GM19455 (cell line): ENCODE measurements at regions not wholly inside any gene's neighbourhood (a gene's known extent, or its start where the extent isn't known, plus 50 kb on each side); places are given as distances from the start of the nearest gene placed in this dataset.
"Not testable (repeated sequence)": the region's sequence is repeated elsewhere in the genome, so short reads cannot be mapped to it uniquely, and the experiment has no call there.

Experiments used
- ATAC-seq: cut with Tn5 transposase; IDR thresholded peaks from one replicate; pipeline ENCODE4 v1.9.1; 2021; ENCODE audit not compliant: unreplicated experiment

DNA sequence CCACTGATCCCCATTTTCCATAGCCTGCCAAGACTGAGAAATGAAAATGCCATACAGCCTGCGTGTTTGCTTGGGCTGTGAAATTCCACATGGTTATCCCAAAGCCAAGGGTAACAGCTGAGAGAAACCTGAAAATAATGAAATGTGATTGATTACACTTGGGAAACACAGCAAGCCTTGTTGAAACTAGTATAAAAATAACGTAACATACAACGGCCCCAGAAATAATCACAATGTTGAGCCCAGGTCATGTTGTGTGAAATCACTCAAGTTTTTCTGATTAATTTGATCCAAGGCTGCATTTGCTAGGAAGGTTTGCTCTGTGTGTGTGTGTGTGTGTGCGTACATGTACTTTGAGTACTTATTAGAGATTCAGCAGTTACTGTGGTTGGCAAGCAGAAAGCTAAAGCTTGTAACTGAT is 269.0 kb downstream of the OXSM start:
- no peak for ATAC-seq

- ATAC-seq: no peak
These were observed 272.1 kb downstream of the OXSM start for GRCh38 chr3:26061947-26062346.

DNA sequence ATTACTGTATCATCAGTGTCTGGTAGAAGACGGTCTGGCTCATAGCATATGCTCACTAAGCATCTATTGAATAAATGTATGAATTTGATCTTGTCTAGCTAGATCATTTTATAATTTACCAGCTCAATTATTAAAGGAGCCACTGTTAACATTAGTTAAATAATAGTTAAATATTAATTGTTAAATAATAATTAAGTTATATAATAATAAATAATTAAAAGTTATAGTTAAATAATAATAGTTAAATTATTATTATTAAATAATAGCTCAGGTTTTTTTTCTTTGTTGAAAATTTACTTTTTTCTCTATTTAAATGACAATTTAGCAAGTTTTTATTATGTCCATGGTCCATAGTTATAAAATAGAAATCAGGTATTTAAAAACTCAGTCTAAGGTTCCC is 274.4 kb downstream of the OXSM start:
- ATAC-seq: no peak

- ATAC-seq: no peak
These were observed 279.0 kb downstream of the OXSM start for GRCh38 chr3:26068890-26069289.

- ATAC-seq: no peak
These were observed 281.0 kb downstream of the OXSM start for GRCh38 chr3:26070854-26071253.

GRCh38 chr3:26074080-26074479 is 284.2 kb downstream of the OXSM start:
- ATAC-seq: no peak

GRCh38 chr3:26078539-26078938 is 288.6 kb downstream of the OXSM start:
- ATAC-seq: no peak

- no peak for ATAC-seq
These were observed 291.3 kb downstream of the OXSM start for GRCh38 chr3:26081166-26081565.

- no peak for ATAC-seq
These were observed 291.9 kb downstream of the OXSM start for GRCh38 chr3:26081806-26082205.

DNA sequence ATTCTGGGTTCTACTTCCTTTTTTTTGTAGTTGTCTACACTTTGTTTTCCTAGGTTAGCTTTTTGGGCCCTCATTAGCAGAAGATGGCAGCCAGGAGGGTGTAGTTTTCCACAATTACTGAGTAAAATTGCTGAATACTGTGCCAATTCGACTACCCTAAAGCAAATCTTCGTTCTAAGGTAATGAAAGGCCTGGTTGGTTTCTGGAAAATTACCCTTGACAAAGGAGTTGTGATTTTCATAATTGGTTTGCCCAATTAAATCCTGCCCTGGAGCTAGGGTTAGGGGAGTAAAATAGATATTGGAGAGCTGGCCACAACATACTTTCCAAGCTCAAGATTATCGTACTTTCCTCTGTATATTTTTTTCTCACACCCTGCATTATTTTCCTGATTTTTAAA is 293.0 kb downstream of the OXSM start:
- ATAC-seq: no peak

GRCh38 chr3:26084629-26085028 is 294.7 kb downstream of the OXSM start:
- ATAC-seq: no peak

DNA sequence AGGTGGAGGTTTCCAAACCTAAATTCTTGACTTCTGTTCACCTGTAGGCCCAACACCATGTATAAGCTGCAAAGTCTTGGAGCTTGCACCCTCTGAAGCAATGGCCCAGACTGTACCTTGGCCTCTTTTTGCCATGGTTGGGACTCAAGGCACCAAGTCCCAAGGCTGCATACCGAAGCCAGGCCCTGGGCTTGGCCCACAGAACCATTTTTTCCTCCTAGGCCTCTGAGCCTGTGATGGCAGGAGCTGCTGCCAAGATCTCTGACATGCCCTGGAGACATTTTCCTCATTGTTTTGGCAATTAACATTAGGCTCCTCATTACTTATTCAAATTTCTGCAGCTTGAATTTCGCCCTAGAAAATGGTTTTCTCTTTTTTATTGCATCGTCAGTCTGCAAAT is 297.9 kb downstream of the OXSM start:
- ATAC-seq: no peak

DNA sequence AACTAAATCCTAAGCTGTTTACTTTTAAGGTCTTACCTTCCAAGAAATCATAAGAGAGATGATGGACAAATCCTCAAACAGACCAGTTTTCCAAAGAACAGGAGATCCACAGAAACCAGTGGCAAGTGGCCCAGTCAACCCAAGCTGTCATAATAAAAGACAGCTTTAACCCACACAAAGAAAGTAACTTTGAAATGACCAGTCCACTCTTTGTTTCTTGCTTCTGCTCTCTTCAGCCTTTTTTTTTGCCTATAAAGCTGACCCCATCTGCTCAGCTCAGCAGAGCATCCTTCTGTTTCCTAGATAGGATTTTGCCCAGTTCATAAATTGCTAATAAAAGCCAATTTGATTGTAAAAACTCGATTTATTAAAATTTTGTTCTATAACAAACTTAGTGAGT is 299.4 kb downstream of the OXSM start:
- no peak for ATAC-seq

GRCh38 chr3:26090589-26090988 is 300.7 kb downstream of the OXSM start:
- ATAC-seq: no peak

DNA sequence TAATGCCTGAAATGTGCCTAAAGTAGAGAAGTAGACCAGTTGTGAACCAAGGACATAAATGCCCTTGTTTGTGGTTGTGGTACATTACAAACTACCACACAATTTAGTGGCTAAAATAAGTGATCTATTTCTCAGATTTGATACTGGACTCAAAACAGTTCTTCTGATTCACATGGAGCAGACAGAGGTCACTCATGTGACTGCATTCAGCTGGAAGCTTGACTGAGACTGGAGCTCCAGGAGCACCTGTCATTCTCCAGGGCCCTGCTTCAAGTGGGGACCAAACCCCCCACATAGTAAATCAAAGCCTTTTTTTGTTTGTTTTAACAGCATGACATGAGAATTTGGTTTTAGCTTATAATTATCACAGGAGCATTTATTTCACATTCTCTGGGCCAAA is 301.2 kb downstream of the OXSM start:
- no peak for ATAC-seq

DNA sequence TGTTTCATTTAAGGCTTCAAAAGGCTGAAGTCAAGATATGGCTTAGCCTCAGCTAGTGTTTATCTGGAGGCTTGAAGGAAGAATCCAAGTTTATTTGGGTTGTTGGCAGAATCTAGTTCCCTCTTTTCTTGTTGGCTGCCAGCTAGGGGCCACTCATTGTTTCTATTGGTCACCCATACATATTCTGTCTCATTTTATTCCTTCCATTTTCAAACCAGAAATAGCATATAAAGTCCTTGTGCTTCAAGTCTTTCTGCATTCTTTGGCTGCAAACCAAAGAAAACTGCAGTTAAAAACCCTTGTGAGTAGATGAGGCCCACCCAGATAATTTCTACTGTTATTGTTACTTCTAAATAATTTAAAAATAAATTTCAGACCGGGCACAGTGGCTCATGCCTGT is 301.7 kb downstream of the OXSM start:
- ATAC-seq: no peak

DNA sequence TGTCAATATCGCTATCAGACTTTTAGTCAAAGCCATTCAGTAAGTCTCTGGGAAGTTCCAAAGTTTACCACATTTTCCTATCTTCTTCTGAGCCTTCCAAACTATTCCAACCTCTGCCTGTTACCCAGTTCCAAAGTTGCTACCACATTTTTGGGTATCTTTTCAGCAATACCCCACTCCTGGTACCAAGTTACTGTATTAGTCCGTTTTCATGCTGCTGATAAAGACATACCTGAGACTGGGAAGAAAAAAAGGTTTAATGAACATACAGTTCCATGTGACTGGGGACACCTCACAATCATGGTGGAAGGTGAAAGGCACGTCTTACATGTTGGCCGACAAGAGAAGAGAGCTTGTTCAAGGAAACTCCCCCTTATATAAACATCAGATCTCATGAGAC is 307.2 kb downstream of the OXSM start:
- not testable (repeated sequence) for ATAC-seq

DNA sequence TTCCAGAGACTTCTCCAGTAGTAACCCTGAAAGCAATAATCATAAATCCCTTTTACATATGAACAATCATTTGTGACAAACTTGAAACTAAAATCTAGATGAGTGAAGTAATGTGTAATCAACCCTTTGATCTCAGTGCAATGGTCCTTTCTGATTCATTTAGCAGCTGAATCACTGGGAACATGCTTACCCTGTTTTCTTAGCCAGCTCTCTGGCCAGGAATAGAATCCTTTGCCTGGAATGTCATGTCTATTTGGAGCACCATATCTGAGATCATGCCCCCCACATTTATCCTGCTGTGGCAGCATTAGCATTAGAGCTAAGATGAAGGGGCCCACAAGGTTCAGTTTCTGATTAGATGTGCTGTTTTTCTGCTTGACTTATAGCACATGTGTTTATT is 309.8 kb downstream of the OXSM start:
- no peak for ATAC-seq

DNA sequence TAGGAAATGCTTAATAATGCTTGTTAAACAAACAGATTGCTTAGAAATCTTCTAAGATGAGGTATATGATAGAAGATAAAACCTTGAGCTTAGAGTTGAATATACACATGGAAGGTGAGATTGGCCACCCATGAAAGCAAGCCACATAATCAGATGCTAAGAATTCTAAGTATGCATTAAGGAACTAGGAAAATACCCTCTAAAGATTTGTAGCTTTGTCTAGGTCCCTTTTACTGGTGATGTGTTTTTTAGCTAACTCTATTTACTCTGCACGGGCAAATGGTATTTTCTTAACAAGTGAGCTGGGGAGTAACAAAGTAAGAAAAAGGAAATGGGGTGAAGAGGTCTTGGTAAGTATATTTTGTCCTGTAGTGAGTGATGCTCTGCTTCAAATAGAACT is 310.3 kb downstream of the OXSM start:
- ATAC-seq: no peak

DNA sequence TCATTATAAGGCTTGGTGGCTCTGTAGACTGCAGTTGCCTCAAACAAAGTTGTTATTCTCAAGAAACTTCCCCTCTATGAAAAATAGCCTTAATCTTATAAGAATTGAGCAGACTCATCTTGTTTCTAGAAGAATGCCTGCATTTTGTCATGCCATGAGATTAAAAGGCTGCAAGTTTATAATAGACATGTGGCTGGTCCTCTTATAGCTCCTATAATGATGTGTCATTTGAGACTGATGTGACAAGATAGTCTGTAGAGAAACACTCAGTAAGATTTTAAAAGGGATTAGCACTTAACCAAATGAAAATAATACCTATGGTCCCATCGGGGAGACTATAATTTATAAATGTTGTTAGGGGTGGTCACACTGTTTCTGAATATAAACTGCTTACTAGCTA is 312.5 kb downstream of the OXSM start:
- ATAC-seq: no peak

GRCh38 chr3:26104851-26105251 is 315.0 kb downstream of the OXSM start:
- no peak for ATAC-seq

DNA sequence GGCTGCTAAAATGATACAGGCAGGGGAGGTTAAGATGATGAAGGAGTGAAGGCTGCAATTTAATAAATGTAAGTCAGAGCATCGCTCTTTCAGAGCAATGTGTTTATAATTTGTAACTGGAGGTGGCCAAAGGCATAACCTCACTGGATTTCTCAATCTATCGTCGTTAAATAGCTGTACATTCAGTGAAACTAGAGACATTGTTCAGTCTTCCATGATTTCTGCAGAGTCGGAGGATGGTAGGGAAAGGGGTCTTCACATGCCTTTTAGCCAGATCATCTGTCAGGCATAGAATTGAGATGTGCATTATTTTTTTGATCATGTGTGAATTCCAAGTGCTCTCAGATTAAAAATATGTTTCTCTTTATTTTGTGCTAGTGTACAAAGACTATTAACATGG is 315.4 kb downstream of the OXSM start:
- ATAC-seq: no peak

GRCh38 chr3:26106228-26106627 is 316.3 kb downstream of the OXSM start:
- ATAC-seq: no peak

- ATAC-seq: no peak
These were observed 319.1 kb downstream of the OXSM start for GRCh38 chr3:26108846-26109489.
